ENCODE measurements at regions not wholly inside any gene's neighbourhood (a gene's known extent, or its start where the extent isn't known, plus 50 kb on each side); places are given as distances from the start of the nearest gene placed in this dataset.

- no peak for TF ChIP-seq CTCF (conservative IDR thresholded peaks at IDR 0.05; ENCODE audit: low read depth in 2 of 2)
- TF ChIP-seq POLR2AphosphoS5 (IDR thresholded peaks at IDR 0.05; ENCODE audit: low read depth), result no peak
- TF ChIP-seq, protein P1, sequence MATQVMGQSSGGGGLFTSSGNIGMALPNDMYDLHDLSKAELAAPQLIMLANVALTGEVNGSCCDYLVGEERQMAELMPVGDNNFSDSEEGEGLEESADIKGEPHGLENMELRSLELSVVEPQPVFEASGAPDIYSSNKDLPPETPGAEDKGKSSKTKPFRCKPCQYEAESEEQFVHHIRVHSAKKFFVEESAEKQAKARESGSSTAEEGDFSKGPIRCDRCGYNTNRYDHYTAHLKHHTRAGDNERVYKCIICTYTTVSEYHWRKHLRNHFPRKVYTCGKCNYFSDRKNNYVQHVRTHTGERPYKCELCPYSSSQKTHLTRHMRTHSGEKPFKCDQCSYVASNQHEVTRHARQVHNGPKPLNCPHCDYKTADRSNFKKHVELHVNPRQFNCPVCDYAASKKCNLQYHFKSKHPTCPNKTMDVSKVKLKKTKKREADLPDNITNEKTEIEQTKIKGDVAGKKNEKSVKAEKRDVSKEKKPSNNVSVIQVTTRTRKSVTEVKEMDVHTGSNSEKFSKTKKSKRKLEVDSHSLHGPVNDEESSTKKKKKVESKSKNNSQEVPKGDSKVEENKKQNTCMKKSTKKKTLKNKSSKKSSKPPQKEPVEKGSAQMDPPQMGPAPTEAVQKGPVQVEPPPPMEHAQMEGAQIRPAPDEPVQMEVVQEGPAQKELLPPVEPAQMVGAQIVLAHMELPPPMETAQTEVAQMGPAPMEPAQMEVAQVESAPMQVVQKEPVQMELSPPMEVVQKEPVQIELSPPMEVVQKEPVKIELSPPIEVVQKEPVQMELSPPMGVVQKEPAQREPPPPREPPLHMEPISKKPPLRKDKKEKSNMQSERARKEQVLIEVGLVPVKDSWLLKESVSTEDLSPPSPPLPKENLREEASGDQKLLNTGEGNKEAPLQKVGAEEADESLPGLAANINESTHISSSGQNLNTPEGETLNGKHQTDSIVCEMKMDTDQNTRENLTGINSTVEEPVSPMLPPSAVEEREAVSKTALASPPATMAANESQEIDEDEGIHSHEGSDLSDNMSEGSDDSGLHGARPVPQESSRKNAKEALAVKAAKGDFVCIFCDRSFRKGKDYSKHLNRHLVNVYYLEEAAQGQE (IDR thresholded peaks at IDR 0.05; ENCODE audit: unreplicated experiment), result no peak
- no peak for TF ChIP-seq CREB1 (CRISPR knock-in tag; IDR thresholded peaks at IDR 0.05; ENCODE audit: low read depth)
These were observed 118.5 kb downstream of the GLRX3 start for GRCh38 chr10:130254662-130255061.

Data from GM23338 (cell line).